ENCODE measurements at regions not wholly inside any gene's neighbourhood (a gene's known extent, or its start where the extent isn't known, plus 50 kb on each side); places are given as distances from the start of the nearest gene placed in this dataset.
A peak's percentile ranks its signal among the peaks of the same experiment; 100 is the strongest.

- peak in 2 of 3 donors; percentile 30 to 48 for DNase-seq
- Histone ChIP-seq H3K4me3 (no peak overlapping the region), H3K9me3 (no peaks in the 10 kb centered on the region), H3K36me3 (ENCODE audit: low read depth) (no peaks in the 10 kb centered on the region), H3K4me1 (ENCODE audit: low read depth) (no peaks in the 10 kb centered on the region)
- intact Hi-C loops (cut with DNase I, micrococcal nuclease): no loop called here
- no peak for TF ChIP-seq CTCF (IDR thresholded peaks at IDR 0.05)
- ATAC-seq: peak; percentile 96
Measured at GRCh38 chr4:148954011-148954749, 512.0 kb upstream of the NR3C2 start.

GRCh38 chr4:148951346-148951745 is 509.1 kb upstream of the NR3C2 start:
- Histone ChIP-seq H3K36me3 (ENCODE audit: low read depth) (no peaks in the 10 kb centered on the region), H3K4me1 (ENCODE audit: low read depth) (no peaks in the 10 kb centered on the region), H3K4me3 (no peak overlapping the region), H3K9me3 (no peaks in the 10 kb centered on the region)
- intact Hi-C loops (cut with DNase I, micrococcal nuclease): no loop called here
- DNase-seq (no peak), ATAC-seq (peak; percentile 50)
- no peak for TF ChIP-seq CTCF (IDR thresholded peaks at IDR 0.05)

- Histone ChIP-seq H3K4me1 (ENCODE audit: low read depth) (no peaks in the 10 kb centered on the region), H3K36me3 (ENCODE audit: low read depth) (no peaks in the 10 kb centered on the region), H3K4me3 (no peak overlapping the region), H3K9me3 (no peaks in the 10 kb centered on the region)
- no peak for DNase-seq
- no peak for TF ChIP-seq CTCF (IDR thresholded peaks at IDR 0.05)
- no peak for ATAC-seq
- intact Hi-C loops (cut with DNase I, micrococcal nuclease): no loop called here
Measured at GRCh38 chr4:148946271-148946670, 504.1 kb upstream of the NR3C2 start.

GRCh38 chr4:148944839-148945219 is 502.6 kb upstream of the NR3C2 start:
- intact Hi-C loops (cut with DNase I, micrococcal nuclease): no loop called here
- TF ChIP-seq CTCF (IDR thresholded peaks at IDR 0.05): no peak
- Histone ChIP-seq H3K36me3 (ENCODE audit: low read depth) (no peaks in the 10 kb centered on the region), H3K9me3 (no peaks in the 10 kb centered on the region), H3K4me1 (ENCODE audit: low read depth) (no peaks in the 10 kb centered on the region), H3K4me3 (no peak overlapping the region)
- DNase-seq (no peak), ATAC-seq (no peak)

GRCh38 chr4:148944136-148944838 is 502.1 kb upstream of the NR3C2 start:
- Histone ChIP-seq H3K36me3 (ENCODE audit: low read depth) (no peaks in the 10 kb centered on the region), H3K4me3 (no peak overlapping the region), H3K9me3 (no peaks in the 10 kb centered on the region), H3K4me1 (ENCODE audit: low read depth) (no peaks in the 10 kb centered on the region)
- no peak for TF ChIP-seq CTCF (IDR thresholded peaks at IDR 0.05)
- DNase-seq (no peak), ATAC-seq (no peak)
- intact Hi-C loops (cut with DNase I, micrococcal nuclease): no loop called here

All from mucosa of descending colon (tissue), 3 donors.